Fibroblast of skin of back (primary cell): ENCODE measurements at regions not wholly inside any gene's neighbourhood (a gene's known extent, or its start where the extent isn't known, plus 50 kb on each side); places are given as distances from the start of the nearest gene placed in this dataset.
A peak's percentile ranks its signal among the peaks of the same experiment; 100 is the strongest.
"Not testable (repeated sequence)": the region's sequence is repeated elsewhere in the genome, so short reads cannot be mapped to it uniquely, and the experiment has no call there.

Experiments
- DNase-seq: peaks from one replicate; pipeline ENCODE4 v3.0.0-alpha.2; 2013

- DNase-seq = no peak
These were observed 394.4 kb upstream of the SPHKAP start for GRCh38 chr2:228575897-228576296.

GRCh38 chr2:228568275-228568674 lies 386.8 kb upstream of the SPHKAP start:
- not testable (repeated sequence) for DNase-seq

- DNase-seq = no peak
These were observed 380.3 kb upstream of the SPHKAP start for GRCh38 chr2:228561816-228562215.

- no peak for DNase-seq
These were observed 378.4 kb upstream of the SPHKAP start for GRCh38 chr2:228559774-228560415.

GRCh38 chr2:228556717-228557116 lies 375.2 kb upstream of the SPHKAP start:
- DNase-seq = no peak

GRCh38 chr2:228549441-228550007 lies 368.0 kb upstream of the SPHKAP start:
- DNase-seq = no peak

GRCh38 chr2:228548230-228548629 lies 366.7 kb upstream of the SPHKAP start:
- peak; percentile 7 for DNase-seq

GRCh38 chr2:228545748-228546145 lies 364.3 kb upstream of the SPHKAP start:
- DNase-seq = peak; percentile 57

GRCh38 chr2:228545041-228545747 lies 363.7 kb upstream of the SPHKAP start:
- DNase-seq = peak; percentile 74

- no peak for DNase-seq
These were observed 361.6 kb upstream of the SPHKAP start for GRCh38 chr2:228543117-228543516.

- DNase-seq = no peak
These were observed 360.8 kb upstream of the SPHKAP start for GRCh38 chr2:228542277-228542676.

- DNase-seq = peak; percentile 42
These were observed 360.3 kb upstream of the SPHKAP start for GRCh38 chr2:228541789-228542188.

- DNase-seq = no peak
These were observed 359.5 kb upstream of the SPHKAP start for GRCh38 chr2:228540976-228541375.

GRCh38 chr2:228535396-228535795 lies 353.9 kb upstream of the SPHKAP start:
- DNase-seq = peak; percentile 12

- no peak for DNase-seq
These were observed 351.7 kb upstream of the SPHKAP start for GRCh38 chr2:228533156-228533555.

- no peak for DNase-seq
These were observed 350.7 kb upstream of the SPHKAP start for GRCh38 chr2:228532233-228532632.

GRCh38 chr2:228527197-228527881 lies 345.9 kb upstream of the SPHKAP start:
- DNase-seq = no peak

- DNase-seq = no peak
These were observed 345.2 kb upstream of the SPHKAP start for GRCh38 chr2:228526687-228527086.

GRCh38 chr2:228522977-228523376 lies 341.5 kb upstream of the SPHKAP start:
- DNase-seq = no peak

GRCh38 chr2:228522276-228522675 lies 340.8 kb upstream of the SPHKAP start:
- no peak for DNase-seq

GRCh38 chr2:228519561-228519960 lies 338.1 kb upstream of the SPHKAP start:
- DNase-seq = no peak

GRCh38 chr2:228516019-228516418 lies 334.5 kb upstream of the SPHKAP start:
- DNase-seq = no peak

- not testable (repeated sequence) for DNase-seq
These were observed 332.0 kb upstream of the SPHKAP start for GRCh38 chr2:228513480-228513879.
